GM12875 (cell line): ENCODE measurements at regions not wholly inside any gene's neighbourhood (a gene's known extent, or its start where the extent isn't known, plus 50 kb on each side); places are given as distances from the start of the nearest gene placed in this dataset.
A peak's percentile ranks its signal among the peaks of the same experiment; 100 is the strongest.
"Not testable (repeated sequence)": the region's sequence is repeated elsewhere in the genome, so short reads cannot be mapped to it uniquely, and the experiment has no call there.

Experiments
- H3K4me3 ChIP-seq: one replicate; pipeline ENCODE4 v1.5.1; 2011; ENCODE audit warnings: low read depth, low read length, control low read depth
- CTCF ChIP-seq: IDR thresholded peaks from 2 replicates; pipeline ENCODE4 v1.5.1; 2011; ENCODE audit warnings: low read depth, mild to moderate bottlenecking, control low read depth, inconsistent platforms, low read length, moderate library complexity, borderline replicate concordance; ENCODE audit not compliant: insufficient read depth

- no peak overlapping the region for H3K4me3 ChIP-seq
- TF ChIP-seq CTCF = no peak
Measured at GRCh38 chr5:17127743-17128231, 89.6 kb upstream of the BASP1 start.

DNA sequence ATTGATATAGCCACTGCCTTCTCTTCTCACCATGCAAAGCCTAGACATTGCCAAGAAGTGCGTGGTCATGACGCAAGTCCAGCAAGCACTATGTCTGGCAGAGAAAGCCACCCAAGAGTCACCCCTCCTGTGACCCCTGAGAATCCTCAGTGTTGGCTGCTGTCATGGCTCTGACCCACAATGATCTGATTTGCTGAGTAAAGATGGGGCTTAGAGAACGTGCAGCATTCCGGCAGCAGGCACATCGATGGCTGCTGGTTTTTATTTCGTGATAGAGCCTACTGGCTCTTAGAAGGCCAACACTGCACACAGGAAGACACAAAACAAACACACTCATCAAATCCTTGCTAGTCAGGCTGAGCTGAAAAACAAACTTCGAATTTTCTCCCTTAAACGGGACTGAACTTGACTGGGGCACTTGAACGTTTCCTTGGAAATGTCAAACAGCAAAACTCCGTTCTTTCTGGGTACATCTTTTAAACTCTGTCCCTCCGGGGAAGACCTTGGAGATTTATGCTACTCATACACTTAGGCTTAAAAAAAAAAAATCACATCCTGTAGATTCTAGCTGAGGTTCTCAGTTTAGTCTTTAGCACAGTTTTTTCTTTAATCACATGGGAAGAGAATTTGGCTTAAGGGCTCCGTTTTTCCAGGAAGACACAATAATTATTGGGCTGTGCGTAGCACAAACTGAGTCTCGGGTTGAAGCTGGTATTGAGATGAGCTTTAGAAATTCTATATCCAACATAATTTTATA is 88.2 kb upstream of the BASP1 start:
- TF ChIP-seq CTCF = no peak
- H3K4me3 ChIP-seq = no peak overlapping the region

DNA sequence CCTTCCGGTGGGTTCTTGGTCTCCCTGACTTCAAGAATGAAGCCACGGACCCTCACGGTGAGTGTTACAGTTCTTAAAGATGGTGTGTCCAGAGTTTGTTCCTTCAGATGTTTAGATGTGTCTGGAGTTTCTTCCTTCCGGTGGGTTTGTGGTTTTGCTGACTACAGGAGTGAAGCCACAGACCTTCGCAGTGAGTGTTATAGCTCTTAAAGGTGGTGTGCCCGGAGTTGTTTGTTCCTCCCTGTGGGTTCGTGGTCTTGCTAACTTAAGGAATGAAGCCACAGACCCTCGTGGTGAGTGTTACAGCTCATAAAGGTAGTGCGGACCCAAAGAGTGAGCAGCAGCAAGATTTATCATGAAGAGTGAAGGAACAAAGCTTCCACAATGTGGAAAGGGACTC is 87.1 kb upstream of the BASP1 start:
- H3K4me3 ChIP-seq = not testable (repeated sequence)

DNA sequence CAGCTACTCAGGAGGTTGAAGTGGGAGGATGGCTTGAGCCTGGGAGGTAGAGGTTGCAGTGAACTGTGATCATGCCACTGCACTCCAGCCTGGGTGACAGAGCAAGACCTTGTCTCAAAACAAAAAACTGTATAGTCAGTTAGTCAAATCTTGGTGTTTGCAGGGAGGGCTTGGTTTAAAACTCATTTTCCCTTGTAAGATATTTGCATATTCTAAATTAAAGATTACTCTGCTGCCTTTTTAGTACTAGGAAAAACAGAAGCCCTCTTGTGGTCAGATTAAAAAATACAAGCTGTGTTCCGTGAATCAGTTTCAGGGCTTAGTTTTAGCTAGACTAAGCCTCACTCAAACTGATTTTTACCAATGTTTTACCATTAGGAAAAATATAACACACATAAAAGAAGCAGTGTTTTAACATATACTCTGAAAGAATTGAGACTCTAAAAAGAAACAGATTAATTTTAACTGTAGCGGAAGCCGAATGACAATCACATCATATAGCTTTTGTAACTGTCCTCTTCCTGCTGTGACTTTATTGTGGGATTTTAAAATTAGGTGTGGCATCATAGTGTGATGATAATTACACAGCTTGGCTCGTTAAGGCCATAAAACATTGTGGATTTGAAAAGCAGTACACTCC is 84.9 kb upstream of the BASP1 start:
- no peak overlapping the region for H3K4me3 ChIP-seq

GRCh38 chr5:17135050-17135449 is 82.4 kb upstream of the BASP1 start:
- no peak for TF ChIP-seq CTCF
- H3K4me3 ChIP-seq = no peak overlapping the region

More for the DNA sequence above, 84.9 kb upstream of the BASP1 start:
- TF ChIP-seq CTCF = peak; percentile 30; the same call in 1 of the 2 replicates

DNA sequence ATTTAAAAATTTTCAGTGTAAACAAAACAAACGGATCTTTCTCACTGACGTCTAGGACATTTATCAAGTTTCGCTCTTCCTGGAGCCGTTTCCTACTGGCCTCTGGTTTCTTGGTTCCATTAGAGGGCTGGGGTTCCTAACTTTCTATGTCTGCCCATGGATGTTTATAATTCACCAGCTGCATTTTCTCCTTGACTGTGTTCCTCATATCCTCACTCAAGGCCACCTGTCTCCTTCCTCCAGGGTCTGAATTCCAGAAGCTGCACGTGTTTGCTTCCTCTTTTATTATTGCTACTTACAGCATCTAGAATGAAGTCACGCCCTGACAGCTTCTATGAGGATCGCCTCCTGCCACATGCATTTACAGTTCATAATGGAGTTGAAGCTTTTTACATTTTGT is 74.1 kb upstream of the BASP1 start:
- TF ChIP-seq CTCF = no peak
- no peak overlapping the region for H3K4me3 ChIP-seq

- no peak for TF ChIP-seq CTCF
- no peak overlapping the region for H3K4me3 ChIP-seq
Measured at GRCh38 chr5:17146280-17146841, 71.1 kb upstream of the BASP1 start.
